Nephron progenitor cell (in vitro differentiated cells): ENCODE measurements at regions not wholly inside any gene's neighbourhood (a gene's known extent, or its start where the extent isn't known, plus 50 kb on each side); places are given as distances from the start of the nearest gene placed in this dataset.

Source experiments
- DNase-seq: peaks from one replicate; pipeline ENCODE4 v3.0.0; 2021
- H3K27ac Mint-ChIP-seq: 2 replicates; pipeline ENCODE4 v1.8.0; 2021; ENCODE audit warnings: mild to moderate bottlenecking, moderate library complexity, mixed read lengths
- H3K27me3 Mint-ChIP-seq: 2 replicates; pipeline ENCODE4 v1.8.0; 2021; ENCODE audit warnings: mild to moderate bottlenecking, low read depth, mixed read lengths; ENCODE audit not compliant: poor library complexity
- H3K36me3 Mint-ChIP-seq: 2 replicates; pipeline ENCODE4 v1.8.0; 2021; ENCODE audit warnings: low read depth, mixed read lengths
- H3K4me1 Mint-ChIP-seq: 2 replicates; pipeline ENCODE4 v1.8.0; 2021; ENCODE audit warnings: mixed read lengths
- H3K4me3 Mint-ChIP-seq: 2 replicates; pipeline ENCODE4 v1.8.0; 2021; ENCODE audit warnings: mild to moderate bottlenecking, moderate library complexity, mixed read lengths
- H3K9me3 Mint-ChIP-seq: 2 replicates; pipeline ENCODE4 v1.8.0; 2021; ENCODE audit warnings: mild to moderate bottlenecking, moderate library complexity, mixed read lengths
- TF ChIP-seq, protein P1 (sequence below): fragments of 200-600 bp; sonication (generic); IDR thresholded peaks from 2 replicates; pipeline ENCODE4 v1.5.0; 2021; ENCODE audit warnings: antibody characterized with exemption

DNA sequence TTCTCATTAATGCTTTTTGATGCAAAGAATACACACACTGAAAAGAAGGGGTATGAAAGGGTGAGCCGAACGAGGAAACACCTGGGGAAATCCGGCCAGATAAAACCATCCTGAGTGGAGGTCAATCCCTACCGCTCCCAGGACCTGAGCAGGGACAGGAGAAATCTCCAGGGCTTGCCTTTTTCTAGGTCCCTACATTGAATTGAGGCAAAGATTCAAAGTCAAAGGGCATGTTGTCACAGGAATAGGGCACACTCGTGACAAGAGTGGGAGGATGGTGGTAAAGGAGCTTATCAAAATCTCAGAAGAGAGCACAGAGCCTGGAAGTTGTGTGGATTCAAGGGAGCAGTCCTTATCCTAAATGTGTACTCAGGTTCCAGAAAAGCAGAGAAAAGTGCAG, 61.2 kb upstream of the ACKR3 start:
- TF ChIP-seq, protein P1, sequence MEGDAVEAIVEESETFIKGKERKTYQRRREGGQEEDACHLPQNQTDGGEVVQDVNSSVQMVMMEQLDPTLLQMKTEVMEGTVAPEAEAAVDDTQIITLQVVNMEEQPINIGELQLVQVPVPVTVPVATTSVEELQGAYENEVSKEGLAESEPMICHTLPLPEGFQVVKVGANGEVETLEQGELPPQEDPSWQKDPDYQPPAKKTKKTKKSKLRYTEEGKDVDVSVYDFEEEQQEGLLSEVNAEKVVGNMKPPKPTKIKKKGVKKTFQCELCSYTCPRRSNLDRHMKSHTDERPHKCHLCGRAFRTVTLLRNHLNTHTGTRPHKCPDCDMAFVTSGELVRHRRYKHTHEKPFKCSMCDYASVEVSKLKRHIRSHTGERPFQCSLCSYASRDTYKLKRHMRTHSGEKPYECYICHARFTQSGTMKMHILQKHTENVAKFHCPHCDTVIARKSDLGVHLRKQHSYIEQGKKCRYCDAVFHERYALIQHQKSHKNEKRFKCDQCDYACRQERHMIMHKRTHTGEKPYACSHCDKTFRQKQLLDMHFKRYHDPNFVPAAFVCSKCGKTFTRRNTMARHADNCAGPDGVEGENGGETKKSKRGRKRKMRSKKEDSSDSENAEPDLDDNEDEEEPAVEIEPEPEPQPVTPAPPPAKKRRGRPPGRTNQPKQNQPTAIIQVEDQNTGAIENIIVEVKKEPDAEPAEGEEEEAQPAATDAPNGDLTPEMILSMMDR: no peak
- Mint-ChIP-seq H3K27ac (no peak overlapping the region), H3K9me3 (no peaks in the 10 kb centered on the region), H3K4me3 (no peak overlapping the region), H3K27me3 (peaks cover 45% of the 10 kb centered on the region), H3K36me3 (no peaks in the 10 kb centered on the region), H3K4me1 (no peaks in the 10 kb centered on the region)
- DNase-seq: no peak

DNA sequence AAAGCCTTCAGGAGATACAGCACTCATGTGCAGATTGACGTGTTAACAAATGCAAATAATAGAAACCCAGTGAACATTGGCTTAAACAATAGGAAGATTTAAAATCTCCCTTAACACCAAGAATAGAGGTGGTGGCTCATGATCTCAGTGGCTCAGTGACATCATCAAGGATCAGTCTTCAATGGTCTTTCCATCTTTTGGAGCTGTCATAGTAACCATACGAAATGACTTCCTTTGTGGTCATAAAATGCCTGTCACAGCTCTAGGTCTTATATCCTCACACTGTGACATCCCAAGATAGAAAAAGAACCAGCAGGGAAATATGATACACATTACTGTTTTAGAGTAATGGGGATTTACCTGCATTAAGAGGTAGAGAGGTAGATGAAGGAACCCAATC, 59.6 kb upstream of the ACKR3 start:
- TF ChIP-seq, protein P1: no peak
- no peak for DNase-seq
- no peaks in the 10 kb centered on the region for H3K9me3 Mint-ChIP-seq
- no peaks in the 10 kb centered on the region for H3K36me3 Mint-ChIP-seq
- H3K4me3 Mint-ChIP-seq: no peak overlapping the region
- no peaks in the 10 kb centered on the region for H3K4me1 Mint-ChIP-seq
- H3K27me3 Mint-ChIP-seq: peaks cover 41% of the 10 kb centered on the region
- no peak overlapping the region for H3K27ac Mint-ChIP-seq

DNA sequence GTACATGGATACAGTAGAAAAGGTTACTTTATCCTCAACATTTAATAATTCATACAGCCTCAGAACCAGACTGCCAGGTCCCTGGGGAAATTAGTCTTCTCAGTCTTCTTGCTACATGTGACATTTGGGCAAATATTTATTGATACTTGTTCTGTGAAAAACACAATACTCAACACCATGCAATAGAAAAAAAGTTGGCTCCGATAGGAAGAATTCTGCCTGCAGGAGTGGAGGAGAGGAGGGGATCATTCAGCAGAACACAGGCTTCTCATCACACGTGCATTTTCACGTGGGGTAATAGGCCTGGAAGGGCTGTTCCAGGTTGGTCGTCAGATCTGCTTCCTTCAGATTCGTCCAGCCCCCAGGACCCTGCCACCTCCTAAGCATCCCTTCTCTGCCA, 58.4 kb upstream of the ACKR3 start:
- Mint-ChIP-seq H3K9me3 (peaks cover 6% of the 10 kb centered on the region), H3K4me3 (no peak overlapping the region), H3K4me1 (no peaks in the 10 kb centered on the region), H3K36me3 (no peaks in the 10 kb centered on the region), H3K27ac (no peak overlapping the region), H3K27me3 (peaks cover 31% of the 10 kb centered on the region)
- DNase-seq: no peak
- TF ChIP-seq, protein P1: no peak

DNA sequence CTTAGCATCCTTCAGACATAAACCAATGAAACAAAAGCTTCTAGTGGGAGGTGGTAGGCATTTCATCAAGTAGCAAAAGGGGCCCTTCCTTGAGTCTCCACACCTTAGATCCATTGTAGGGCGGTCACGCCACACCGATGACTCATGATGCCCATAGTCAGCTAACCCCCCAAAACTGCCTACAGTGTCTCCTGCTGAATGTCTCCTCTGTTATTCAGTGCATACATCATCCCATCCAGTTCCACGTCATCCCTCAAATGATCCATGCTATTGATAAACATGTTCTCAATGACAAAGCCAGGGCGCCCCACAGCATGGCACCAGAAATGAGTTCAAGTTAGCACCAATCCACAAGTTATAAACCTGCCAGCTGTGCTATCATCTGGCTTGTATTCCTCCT, 57.4 kb upstream of the ACKR3 start:
- Mint-ChIP-seq H3K27me3 (peaks cover 26% of the 10 kb centered on the region), H3K36me3 (no peaks in the 10 kb centered on the region), H3K27ac (no peak overlapping the region), H3K4me3 (no peak overlapping the region), H3K9me3 (peaks cover 7% of the 10 kb centered on the region), H3K4me1 (no peaks in the 10 kb centered on the region)
- TF ChIP-seq, protein P1: no peak
- no peak for DNase-seq

DNA sequence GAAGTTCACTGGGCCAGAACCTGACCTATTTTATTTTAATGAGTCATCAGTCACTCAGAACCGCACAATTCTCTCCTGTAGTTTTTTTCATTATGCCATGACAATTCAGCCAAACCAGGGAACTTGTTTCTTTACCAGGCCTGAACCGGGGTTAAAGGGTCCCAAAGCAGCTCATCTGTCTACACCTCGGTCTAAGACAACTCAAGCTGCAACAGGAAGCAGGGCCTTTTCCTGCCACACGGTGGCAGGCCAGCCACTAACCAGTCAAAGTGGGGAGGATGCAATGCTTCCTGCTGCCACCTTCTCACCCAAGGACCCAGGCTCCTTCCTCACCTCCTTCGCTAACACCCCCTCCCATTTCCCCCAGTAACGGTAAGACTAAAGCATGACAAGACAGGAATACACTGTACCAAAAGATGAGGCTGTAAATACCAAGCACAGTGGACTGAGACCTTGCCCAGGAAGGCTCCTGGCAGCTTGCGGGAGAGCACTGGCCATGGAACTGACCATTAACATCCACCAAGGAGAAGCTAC, 56.7 kb upstream of the ACKR3 start:
- Mint-ChIP-seq H3K27ac (no peak overlapping the region), H3K27me3 (peaks cover 28% of the 10 kb centered on the region), H3K4me1 (no peaks in the 10 kb centered on the region), H3K9me3 (peaks cover 7% of the 10 kb centered on the region), H3K4me3 (no peak overlapping the region), H3K36me3 (no peaks in the 10 kb centered on the region)
- DNase-seq: peak; percentile 62
- TF ChIP-seq, protein P1: peak; percentile 68

DNA sequence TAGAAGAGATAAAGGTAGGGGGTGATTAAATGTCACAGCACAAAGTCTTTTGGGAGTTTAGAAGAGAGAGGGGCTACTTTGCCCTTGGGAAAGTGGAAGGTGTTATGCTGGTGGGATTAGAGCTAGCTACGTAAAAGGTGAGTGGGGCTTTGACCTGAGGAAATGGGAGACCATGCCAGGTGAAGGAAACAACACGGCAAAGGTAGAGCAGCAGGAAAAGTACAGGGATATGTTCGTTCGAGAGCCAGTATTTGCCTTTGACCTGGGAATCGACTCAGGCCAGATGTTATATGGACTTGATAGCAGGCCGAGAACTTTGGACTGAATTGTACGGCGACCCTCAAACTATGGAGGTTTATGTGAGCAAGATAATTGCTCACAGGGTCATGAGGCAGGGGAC, 55.7 kb upstream of the ACKR3 start:
- H3K36me3 Mint-ChIP-seq: no peaks in the 10 kb centered on the region
- H3K9me3 Mint-ChIP-seq: peaks cover 7% of the 10 kb centered on the region
- DNase-seq: no peak
- peaks cover 23% of the 10 kb centered on the region for H3K27me3 Mint-ChIP-seq
- H3K4me3 Mint-ChIP-seq: no peak overlapping the region
- no peaks in the 10 kb centered on the region for H3K4me1 Mint-ChIP-seq
- TF ChIP-seq, protein P1: no peak
- no peak overlapping the region for H3K27ac Mint-ChIP-seq
